Hindlimb muscle (tissue), 1 donor: ENCODE measurements at regions not wholly inside any gene's neighbourhood (a gene's known extent, or its start where the extent isn't known, plus 50 kb on each side); places are given as distances from the start of the nearest gene placed in this dataset.
"Not testable (repeated sequence)": the region's sequence is repeated elsewhere in the genome, so short reads cannot be mapped to it uniquely, and the experiment has no call there.

Experiments
- DNase-seq: peaks from one replicate; pipeline ENCODE4 v3.0.0-alpha.2; 2013

DNA sequence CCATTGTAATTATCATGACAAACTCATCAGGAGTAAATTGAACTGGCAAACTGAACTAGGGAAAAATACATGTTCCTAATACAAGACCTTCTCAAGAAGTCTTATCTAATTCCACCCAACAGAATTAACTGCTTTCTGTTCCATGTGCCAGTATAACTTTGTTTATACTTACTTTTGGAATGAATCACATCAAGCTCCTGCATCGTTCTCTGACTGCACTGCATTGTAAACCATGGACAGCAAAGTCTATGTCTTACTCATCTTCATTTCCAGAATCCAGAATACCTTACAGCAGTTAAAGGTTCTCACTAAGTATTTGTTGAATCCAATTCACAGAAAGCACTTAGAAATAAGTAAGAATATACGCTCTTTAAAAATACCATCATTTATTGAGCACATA lies 102.8 kb downstream of the PLK2 start:
- no peak for DNase-seq

- no peak for DNase-seq
These were observed 103.2 kb downstream of the PLK2 start for GRCh38 chr5:58356662-58357061.

GRCh38 chr5:58354827-58355226 lies 105.1 kb downstream of the PLK2 start:
- DNase-seq: no peak

- DNase-seq: no peak
These were observed 105.9 kb downstream of the PLK2 start for GRCh38 chr5:58353992-58354391.

DNA sequence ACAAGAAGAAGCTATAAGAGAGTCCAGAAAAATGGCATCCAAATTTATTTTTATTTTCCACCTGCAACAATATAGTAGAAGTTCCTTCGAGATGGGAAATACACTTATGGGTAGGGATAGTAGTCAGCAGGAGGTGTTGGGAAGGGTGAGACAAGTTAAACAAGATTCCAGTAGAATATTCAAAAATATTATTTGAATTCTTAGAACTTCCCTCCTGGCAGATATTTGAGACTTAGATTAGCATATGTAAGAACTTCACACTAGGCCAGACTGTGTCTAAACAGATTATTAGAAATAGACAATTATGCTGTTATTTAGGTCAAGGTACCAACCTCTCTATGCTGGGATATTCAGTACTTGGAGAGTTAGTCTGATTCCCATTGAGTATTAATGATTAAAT lies 108.7 kb downstream of the PLK2 start:
- no peak for DNase-seq

DNA sequence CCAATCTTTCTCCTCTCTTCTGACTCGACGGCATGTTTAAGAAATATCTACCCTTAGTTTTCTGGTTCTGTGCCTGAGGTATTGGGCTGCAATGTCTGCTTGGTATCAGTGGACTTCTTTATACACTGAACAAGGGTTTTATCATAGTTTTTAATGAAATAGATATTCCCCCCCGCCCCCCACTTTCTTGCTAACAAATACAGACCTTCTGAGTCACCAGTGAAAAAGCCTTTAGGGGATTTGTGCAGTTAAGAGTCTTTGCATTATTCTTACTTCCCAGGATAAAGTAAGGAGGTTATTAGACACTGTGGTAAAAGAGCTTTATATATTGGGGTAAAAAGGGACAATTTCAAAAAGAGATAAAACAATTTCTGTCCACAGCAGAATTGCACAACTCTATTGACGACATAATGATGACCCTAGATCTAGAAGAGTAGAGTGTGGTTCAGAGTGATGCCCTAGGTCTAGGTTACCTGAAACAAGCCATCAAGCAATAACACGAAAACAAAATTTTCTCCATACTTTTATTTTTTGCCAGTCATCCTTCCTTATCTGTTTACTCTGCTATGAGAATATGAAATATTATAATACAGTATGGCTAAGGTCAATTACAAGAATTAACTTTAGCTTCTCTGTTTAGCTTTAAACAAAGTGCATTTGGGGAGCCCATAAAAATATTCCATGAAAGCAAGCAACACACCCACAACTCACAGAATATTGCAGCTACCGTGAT lies 110.7 kb downstream of the PLK2 start:
- DNase-seq: no peak

GRCh38 chr5:58346041-58346440 lies 113.8 kb downstream of the PLK2 start:
- no peak for DNase-seq

DNA sequence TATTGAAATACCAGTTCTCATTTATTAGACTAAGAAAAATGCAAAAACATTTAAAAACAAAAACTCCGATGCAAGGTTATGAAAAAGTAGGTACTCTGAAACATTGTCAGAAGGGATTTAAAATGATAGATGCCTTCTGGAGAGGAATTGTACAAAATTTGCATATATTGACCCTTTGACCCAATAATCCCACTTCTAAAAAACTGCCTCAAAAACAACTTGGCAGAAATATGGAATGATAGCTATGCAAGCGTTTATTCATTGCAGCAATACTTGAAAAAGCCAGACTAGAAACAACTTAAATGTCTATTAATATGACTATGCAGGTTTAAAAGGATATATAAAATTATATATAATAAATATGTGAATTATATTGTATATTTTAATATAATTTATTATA lies 118.4 kb downstream of the PLK2 start:
- no peak for DNase-seq

DNA sequence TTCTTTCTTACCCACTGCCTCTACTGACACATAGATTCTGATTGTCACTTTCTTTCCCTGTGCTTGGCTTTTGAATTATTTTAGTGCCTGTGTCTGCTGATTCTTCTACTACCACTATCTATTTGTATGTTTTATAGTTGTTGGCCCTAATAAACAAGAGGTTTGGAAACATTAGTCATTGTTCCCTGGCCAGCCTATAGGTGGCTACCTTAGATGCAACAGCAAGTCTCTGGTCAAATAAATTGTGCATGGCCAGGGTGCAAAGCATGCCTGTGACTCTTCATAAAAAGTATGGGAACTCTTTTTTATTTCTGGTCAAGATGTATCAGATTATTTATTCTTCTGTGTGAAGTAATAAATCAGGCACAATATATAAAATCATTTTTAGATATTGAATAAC lies 124.4 kb downstream of the PLK2 start:
- DNase-seq: no peak

DNA sequence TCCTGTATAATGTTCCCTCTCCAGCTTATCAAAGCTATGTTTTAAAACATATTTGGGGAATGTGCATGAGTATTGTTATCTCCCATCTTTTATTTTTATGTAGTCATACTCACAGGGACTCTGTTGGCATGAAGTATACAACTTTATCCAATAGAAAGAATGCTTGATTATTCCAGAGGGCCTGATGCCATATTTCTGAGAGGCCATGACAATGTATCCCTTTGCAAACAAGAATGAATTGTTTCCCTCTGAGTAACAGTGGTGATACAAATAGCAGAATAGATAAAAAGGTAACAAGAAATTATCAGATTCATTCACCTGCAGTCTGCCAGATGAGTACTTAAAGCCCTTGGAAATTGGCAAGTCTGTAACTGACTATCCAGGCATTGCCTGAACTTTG lies 125.9 kb downstream of the PLK2 start:
- no peak for DNase-seq

DNA sequence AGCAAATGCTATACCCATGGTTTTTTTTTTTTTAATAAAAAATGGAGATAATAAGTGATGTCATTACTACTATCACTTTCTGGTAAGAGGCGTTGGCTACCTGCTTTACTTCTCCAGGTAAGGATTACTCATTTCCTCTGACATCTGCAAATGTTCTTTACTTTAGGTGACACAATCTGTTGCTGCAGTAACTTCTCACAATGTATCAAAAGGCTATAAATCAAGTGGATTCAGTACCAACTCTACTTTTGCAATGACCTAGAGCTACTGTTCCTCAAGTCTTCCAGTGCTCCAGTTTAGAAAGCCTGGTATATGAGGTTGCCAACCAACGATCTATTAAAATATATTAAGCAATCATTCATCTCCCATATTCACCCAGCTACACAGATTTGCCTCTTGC lies 129.1 kb downstream of the PLK2 start:
- no peak for DNase-seq

DNA sequence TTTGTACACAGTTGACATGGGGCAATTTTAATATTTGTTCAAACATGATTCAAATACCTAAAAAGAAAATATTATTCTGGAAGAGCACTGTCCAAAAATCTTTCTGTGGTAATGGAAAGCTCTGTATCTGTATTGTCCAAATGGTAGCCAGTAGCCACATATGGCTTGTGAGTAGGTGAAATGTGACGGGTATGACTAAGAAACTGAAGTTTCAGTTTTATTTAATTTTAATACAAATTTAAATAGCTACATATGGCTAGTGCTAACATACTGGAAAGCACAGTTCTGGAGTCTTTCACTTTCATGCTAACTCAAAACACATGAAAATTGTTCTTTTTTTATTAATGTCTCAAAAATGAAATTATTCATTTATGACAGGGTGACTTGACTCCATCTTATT lies 132.6 kb downstream of the PLK2 start:
- no peak for DNase-seq

DNA sequence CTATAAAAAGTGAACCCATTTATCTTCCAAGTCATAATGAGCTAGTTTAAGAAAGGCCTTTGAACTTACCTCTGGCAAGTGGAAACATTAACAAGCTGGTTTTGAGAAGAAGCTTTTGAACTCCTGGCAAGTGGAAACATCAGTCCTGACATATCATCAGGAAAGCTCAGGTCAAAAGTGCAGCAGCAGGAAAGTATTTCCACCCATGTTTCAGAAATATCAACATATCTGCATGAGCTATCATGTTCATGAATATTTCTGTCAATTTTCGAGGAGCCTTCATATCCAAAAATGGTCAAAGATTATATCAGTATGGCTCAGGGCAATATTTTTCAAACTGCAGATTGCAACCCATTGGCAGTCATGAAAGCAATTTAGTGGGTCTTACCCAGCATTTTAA lies 133.9 kb downstream of the PLK2 start:
- no peak for DNase-seq

GRCh38 chr5:58322453-58322852 lies 137.4 kb downstream of the PLK2 start:
- no peak for DNase-seq

DNA sequence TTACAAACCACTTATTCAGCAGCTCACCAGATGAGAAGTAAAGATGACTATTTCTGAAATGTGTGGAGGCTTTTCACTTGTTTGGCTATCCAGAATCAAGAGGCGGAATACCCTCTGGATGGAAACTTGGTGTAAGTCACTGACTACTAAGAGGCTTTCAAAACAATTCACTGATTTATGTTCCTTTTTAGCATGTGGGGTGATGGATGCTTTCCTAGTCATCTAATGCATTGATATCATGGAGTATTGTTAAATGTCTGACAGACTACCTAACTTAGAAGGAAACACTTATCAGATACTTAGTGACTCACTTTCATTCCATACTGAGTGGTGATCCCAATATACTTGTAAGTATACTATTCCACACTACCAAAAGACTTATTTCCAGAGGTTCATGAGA lies 141.4 kb downstream of the PLK2 start:
- no peak for DNase-seq

- no peak for DNase-seq
These were observed 142.1 kb downstream of the PLK2 start for GRCh38 chr5:58317808-58318207.

GRCh38 chr5:58317009-58317408 lies 142.9 kb downstream of the PLK2 start:
- no peak for DNase-seq

DNA sequence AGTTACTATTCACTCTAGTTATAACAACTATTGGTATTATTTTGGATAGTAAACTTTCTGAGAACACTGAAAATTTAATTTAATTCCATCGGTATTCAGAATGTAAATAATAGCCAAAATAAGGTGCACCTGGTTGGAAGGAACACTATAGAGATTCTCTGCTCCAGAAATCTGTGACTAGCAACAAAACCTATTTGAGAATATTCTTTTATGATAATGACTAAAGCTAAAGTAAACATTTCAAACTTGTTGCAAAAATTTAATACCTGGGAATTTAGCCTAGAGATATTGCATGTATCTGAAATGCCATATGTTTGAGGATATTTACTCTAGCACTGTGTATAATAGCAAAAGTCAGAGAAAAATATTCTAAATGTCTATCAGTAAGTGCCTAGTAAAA lies 144.1 kb downstream of the PLK2 start:
- no peak for DNase-seq

GRCh38 chr5:58314356-58315210 lies 145.3 kb downstream of the PLK2 start:
- DNase-seq: no peak

- DNase-seq: no peak
These were observed 147.6 kb downstream of the PLK2 start for GRCh38 chr5:58312299-58312698.

DNA sequence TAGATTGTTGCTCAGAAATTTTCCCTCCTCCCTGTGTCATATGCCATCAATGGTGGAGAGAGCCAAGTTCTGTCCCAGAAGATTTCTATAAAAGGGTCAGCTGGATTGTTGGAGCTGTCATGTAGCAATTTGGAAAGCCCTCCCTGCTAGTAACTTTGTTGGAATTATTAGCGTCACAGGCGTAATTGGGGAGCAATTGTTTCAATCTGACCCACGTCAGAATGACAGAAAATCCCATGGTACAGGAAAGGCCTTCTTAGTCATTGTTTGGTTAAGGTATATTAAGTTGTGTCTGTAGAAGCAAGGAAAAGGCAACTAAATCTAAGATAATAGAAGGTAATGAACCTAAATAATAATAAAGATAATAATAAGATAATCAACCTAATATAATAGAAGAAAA lies 148.4 kb downstream of the PLK2 start:
- no peak for DNase-seq

DNA sequence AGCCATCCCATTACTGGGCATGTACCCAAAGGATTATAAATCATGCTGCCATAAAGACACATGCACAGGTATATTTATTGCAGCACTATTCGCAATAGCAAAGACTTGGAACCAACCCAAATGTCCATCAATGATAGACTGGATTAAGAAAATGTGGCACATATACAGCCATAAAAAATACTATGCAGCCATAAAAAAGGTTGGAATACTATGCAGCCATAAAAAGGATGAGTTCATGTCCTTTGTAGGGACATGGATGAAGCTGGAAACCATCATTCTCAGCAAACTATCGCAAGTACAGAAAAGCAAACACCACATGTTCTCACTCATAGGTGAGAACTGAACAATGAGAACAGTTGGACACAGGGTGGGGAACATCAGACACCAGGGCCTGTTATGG lies 151.5 kb downstream of the PLK2 start:
- not testable (repeated sequence) for DNase-seq

GRCh38 chr5:58300346-58300895 lies 159.5 kb downstream of the PLK2 start:
- DNase-seq: no peak

- no peak for DNase-seq
These were observed 160.6 kb downstream of the PLK2 start for GRCh38 chr5:58299256-58299655.
